A673 (cell line): ENCODE measurements at regions not wholly inside any gene's neighbourhood (a gene's known extent, or its start where the extent isn't known, plus 50 kb on each side); places are given as distances from the start of the nearest gene placed in this dataset.

Experiments used
- EZH2 ChIP-seq: fragments of 200-600 bp; sonication (generic); IDR thresholded peaks from 2 replicates; pipeline ENCODE4 v1.6.1; 2017; ENCODE audit warnings: borderline replicate concordance, low read depth, mild to moderate bottlenecking, mixed read lengths, antibody characterized with exemption, low read length; ENCODE audit not compliant: poor library complexity, severe bottlenecking
- TF ChIP-seq, protein P1 (sequence below): fragments of 300-800, 200-600 bp; sonication (generic); conservative IDR thresholded peaks from 2 replicates; pipeline ENCODE4 v1.5.1; 2017; ENCODE audit warnings: low read depth, mild to moderate bottlenecking, antibody characterized with exemption, low read length, moderate library complexity, mixed read lengths

DNA sequence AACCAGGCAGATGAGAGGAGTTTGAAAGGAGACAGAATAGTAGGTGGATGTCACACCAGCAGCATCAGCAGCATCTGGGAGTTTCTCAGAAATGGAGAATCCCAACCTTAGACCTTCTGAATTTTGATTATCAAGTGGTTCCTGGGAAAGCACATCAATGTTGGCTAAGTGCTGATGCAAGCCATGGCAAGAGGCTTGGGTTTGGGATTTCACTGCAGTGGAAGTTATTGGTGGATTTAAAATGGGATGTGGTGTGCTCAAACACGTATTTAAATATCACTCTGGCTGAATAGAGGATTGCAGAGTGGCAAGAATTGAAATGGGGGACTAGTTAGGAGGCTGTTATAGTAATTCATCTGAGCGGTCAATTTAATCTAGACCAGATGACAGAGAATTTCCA is 387.8 kb upstream of the WWC1 start:
- TF ChIP-seq, protein P1, sequence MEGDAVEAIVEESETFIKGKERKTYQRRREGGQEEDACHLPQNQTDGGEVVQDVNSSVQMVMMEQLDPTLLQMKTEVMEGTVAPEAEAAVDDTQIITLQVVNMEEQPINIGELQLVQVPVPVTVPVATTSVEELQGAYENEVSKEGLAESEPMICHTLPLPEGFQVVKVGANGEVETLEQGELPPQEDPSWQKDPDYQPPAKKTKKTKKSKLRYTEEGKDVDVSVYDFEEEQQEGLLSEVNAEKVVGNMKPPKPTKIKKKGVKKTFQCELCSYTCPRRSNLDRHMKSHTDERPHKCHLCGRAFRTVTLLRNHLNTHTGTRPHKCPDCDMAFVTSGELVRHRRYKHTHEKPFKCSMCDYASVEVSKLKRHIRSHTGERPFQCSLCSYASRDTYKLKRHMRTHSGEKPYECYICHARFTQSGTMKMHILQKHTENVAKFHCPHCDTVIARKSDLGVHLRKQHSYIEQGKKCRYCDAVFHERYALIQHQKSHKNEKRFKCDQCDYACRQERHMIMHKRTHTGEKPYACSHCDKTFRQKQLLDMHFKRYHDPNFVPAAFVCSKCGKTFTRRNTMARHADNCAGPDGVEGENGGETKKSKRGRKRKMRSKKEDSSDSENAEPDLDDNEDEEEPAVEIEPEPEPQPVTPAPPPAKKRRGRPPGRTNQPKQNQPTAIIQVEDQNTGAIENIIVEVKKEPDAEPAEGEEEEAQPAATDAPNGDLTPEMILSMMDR, result no peak
- no peak for TF ChIP-seq EZH2
